CD4-positive, alpha-beta T cell treated with Interleukin-21 for 1 hour (primary cell): ENCODE measurements at regions not wholly inside any gene's neighbourhood (a gene's known extent, or its start where the extent isn't known, plus 50 kb on each side); places are given as distances from the start of the nearest gene placed in this dataset.
"Not testable (repeated sequence)": the region's sequence is repeated elsewhere in the genome, so short reads cannot be mapped to it uniquely, and the experiment has no call there.

ENCODE experiments used
- DNase-seq: peaks from one replicate; pipeline ENCODE4 v3.0.0-alpha.2; 2020

DNA sequence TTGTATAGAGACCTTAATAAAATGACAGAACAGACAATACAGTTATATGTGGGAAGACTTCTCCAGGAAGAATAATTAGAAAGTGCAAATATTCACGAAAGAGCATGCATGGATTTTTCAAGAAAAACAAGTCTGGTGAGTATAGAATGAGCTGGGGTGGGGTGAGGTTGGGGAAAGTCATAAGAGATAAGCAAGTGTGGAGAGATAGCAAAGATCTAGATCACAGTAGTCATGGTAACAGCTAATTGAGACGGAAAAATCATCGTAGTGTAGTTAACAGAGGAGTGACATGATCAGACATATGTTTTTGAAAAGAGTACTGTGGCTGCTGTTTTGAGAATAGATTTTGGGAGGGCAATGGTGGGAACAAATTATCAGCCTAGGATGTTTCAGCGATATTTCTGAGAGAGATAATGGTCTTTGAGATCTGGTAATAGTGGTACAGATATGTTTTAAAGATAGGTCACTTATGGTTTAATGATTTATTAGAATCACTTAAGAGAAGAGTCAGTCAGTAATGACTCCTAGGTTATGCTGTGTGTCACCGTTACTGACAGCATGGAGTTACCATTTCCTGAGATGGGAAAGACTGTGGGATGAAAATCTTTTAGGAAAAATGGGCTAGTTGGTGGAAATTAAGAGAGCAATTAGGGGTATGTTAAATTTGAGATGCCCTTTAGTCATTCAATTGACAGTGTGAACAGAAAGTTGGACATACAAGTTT, 248.5 kb upstream of the SLC8A1 start:
- no peak for DNase-seq

DNA sequence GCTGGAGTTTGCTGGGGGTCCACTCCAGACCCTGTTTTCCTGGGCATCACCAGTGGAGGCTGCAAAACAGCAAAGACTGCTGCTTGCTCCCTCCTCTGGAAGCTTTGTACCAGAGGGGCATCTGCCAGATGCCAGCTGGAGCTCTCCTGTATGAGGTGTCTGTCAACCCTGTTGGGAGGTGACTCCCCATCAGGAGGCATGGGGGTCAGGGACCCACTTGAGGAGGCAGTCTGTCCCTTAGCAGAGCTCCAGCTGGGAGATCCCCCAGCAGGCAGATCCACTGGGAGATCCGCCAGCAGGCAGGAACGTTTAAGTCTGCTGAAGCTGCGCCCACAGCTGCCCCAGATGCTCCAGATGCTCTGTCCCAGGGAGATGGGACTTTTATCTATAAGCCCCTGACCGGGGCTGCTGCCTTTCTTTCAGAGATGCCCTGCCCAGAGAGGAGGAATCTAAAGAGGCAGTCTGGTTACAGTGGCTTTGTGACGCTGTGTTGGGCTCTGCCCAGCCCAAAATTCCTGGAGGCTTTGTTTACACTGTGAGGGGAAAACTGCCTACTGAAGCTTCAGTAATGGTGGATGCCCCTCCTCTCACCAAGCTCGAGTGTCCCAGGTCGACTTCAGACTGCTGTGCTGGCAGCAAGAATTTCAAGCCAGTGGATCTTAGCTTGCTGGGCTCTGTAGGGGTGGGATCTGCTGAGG, 260.5 kb upstream of the SLC8A1 start:
- DNase-seq: not testable (repeated sequence)

DNA sequence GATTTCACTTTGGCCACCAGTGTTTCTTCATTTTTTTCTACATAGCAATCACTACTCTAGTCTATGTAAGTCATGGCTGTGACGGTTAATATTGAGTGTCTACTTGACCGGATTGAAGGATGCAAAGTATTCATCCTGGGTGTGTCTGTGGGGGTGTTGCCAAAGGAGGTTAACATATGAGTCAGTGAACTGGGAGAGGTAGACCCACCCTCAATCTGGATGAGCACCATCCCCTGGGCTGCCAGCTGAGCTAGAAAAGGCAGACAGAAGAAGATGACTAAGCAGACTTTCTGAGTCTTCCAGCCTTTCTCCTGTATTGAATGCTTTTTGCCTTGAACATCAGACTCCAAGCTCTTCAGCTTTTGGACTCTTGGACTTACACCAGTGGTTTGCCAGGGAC, 265.0 kb upstream of the SLC8A1 start:
- DNase-seq: no peak

DNA sequence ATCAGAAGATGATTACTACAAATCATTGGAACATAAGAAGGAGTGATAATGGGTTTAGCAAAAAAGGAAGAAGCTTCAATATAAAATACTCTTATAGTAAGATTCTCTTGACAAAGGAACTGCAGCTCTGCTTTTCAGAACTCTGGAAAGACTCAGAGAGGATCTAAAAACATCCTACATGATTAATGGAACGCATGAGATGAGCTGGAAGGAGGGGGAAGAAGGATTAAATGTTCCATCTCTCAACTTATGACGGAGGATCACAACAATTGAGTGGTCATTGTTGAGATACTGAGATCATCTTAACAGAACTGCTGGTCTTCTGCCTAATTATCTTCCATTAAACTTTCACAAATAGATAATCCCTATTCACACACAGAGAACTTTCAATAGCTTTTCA, 267.5 kb upstream of the SLC8A1 start:
- DNase-seq: no peak

DNA sequence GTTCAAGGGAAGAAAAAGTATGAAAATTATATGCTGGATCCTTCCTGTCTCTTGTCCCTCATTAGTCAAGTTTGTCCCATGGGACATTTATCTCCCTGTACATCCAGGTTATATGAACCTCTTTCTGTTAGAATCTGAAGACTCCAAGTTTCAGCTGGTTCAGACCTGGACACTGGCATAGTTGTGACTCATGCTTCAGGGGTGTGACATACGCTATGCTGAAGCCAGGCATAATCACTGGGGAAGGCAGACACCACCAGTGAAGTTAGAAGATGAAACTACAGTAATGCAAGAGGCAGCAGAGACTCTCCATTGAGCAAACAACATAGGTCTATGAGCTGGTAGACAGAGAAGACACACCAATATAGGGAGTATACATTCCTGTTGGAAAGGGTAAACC, 269.7 kb upstream of the SLC8A1 start:
- no peak for DNase-seq

DNA sequence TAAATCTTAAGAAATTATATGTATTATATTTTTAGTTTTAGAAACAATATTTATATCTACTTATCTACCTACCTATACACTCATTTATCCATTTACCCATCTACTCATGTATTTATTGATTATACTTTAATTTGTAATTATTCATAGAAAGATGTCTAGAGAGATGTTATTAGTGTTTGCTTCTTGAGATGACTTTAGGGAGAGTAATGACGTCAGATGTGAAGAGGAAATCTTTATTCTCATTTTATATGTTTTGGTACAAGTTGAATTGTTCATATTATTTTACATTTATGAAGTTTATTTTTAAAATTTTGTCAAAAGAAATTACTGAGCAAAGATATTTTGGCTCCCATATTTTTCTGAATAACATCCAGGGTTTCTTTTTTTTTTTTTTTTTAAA, 271.3 kb upstream of the SLC8A1 start:
- no peak for DNase-seq

DNA sequence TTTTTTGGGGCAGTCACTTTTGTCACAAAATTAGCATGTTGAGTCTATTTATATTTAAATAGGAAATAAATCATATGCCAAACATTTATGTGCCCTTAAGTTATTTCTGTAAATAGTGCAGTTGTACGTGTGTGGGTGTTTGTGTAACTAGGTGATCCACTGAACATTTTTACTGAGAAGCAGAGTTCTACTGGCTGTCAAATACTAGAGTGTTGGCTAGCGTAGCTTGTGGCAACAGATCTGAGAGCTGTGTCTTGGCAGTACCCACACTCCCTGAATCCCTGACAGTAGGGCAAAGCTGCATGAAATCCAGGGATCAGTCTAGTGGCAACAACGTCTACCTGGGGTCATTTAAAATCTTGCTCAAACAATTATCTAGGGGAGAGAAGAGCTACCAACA, 273.1 kb upstream of the SLC8A1 start:
- no peak for DNase-seq

DNA sequence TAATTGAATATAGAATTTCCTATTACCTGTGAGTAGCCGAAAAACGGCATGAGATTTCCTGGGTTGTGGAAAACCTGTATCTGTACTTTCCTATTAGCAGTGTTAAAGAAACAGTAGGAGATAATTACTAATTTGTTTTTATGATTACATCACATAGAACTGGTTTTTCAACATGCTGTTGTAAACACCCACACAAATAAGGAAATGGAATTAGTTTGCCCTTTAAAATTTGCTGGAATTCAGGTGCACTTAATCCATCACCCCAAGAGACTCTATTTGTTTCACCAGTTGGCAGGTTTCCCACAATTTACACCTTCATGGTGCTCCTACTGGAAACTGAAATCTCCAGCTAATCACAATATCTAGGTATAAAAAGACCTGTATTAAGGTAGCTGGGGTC, 274.1 kb upstream of the SLC8A1 start:
- DNase-seq: no peak

DNA sequence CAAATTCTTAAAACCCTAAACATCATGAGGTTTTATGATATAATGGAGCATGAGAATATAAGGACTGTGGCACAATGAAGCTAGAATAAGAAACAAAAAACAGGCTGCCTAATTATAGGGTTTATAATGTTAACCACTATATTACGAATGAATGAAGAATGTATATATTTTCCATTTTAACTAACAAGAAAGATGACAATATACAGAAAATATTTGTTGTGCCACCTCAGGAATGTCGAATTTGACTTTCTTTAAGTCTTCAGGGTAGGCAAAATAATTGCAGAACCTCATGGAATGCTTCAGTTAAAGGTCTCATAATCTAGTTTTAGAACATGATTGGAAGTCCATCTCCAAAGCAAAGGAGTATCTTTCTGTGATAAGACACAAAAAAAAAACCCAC, 282.9 kb upstream of the SLC8A1 start:
- DNase-seq: no peak

DNA sequence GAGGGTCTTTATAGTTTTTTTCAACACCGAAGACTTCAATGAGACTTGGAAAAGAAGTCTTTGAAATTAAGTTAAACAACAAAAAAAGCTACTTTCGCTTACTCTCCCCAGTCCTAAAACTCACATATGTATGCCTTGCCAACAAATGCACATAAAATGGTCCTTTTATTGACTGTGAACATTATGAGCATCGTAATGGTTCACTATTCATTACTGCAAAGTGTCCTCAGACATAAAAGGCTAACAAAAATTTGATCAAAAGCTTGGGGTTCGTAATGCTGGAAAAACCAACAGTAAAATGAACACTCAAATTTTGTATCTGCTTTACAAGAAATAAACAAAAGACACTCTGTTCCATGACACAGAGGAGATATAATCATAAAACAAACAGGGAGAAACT, 285.3 kb upstream of the SLC8A1 start:
- DNase-seq: no peak

DNA sequence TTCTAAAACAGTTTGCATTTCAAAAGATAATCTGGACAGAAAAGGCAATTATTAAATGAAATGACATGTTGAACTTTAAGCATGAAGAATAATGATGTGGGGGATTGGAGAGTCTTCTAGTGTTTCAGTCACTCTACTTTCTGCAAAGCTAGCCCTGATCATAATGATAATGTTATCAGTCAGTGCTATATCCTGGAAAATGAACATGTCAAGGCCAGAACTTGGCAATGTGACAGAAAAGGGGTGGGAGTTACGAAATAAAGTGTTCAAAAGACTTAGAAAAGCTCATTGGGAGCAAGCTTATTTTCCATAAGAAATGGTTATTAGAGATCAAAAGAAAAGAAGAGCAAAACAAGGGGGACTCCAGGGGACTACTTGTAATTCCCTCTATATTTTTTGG, 288.5 kb upstream of the SLC8A1 start:
- DNase-seq: no peak

DNA sequence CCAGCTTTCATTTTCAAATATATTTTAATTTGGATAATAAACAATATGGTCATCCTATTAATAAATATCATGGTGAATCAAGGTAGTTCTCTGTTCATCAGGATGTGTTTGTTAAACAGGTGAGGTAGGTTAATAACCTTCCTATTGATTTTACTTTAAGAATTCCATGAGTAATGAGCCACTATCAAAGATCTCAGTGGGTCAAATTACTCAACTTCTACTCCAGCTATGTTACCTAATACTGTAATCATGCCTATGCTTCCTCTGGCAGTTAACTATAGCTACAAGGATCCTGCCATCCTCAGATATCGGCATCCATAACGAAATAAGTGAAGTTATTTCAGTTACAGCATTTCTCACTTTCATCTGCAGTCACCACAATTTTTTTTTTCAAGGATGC, 289.6 kb upstream of the SLC8A1 start:
- no peak for DNase-seq

DNA sequence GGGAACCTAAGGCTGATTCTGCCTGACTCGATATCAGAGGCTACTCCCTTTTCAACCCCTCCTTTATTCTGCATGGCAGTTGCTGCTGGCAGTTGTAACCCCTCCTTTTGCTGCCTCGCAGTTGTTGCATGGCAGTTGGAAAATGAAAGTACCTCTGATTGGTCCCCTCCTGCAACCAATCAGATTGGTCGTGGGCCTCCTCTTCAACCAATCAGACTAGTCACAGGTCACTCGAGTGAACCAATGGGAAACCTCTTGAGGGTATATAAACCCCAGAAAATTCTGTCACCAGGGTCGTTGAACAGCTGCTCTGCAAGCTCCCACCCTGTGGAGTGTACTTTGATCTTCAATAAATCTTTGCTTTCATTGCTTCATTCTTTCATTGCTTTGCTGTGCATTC, 294.3 kb upstream of the SLC8A1 start:
- DNase-seq: peak; percentile 2

DNA sequence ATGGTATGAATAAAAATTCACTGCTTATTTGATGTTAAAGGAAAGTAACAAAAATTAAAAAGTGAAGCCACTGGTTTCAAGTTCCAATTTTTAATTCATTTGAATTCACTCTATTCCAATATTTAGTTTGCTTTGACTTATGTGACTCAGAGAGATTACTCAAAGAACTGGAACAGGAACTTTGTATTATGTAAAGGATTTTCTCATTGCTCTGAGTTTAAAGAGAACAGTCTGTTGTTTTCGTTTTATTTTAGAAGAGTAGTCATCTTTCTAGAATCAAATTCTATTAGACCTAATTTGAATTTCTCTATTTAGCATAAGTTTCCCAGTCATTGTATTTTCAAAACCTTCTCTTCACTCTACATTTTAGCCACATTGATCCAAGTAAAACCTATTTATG, 300.1 kb upstream of the SLC8A1 start:
- DNase-seq: no peak

DNA sequence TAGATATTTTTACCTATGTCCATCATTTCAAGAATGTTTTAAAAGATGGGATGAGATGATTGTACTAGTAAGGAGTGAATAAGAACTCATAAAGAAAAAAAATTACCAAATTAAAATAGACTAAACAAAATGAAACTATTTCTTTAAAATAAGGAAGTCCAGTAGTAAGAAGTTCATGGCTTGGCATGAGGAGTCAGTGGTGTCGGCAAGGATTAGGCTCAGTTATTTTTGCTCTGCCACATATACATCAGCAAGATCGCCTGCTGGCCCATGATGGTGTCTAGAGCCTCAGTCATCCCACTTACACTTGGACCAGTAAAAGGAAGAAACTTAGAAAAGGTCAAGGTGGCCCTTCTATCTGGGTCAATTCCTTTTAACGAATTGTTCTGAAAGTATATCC, 300.9 kb upstream of the SLC8A1 start:
- no peak for DNase-seq

DNA sequence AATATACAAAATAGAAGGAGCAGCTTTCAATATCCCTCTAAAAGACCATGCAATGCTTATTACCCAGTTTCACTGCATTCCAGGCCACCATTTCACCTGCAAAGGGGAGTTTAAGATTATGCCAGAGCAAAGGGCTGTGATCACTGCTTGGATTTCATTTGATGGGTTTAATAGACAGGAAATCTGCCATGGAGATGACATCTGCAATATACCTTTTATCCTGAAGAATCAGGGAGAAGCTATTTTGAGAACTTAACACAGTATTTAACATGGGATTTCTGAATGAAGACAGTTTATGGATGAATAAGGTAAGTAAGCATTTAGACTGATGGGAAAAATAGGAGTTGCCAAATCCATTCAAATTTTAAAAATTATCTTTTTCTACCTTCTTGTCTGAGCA, 303.0 kb upstream of the SLC8A1 start:
- DNase-seq: no peak

DNA sequence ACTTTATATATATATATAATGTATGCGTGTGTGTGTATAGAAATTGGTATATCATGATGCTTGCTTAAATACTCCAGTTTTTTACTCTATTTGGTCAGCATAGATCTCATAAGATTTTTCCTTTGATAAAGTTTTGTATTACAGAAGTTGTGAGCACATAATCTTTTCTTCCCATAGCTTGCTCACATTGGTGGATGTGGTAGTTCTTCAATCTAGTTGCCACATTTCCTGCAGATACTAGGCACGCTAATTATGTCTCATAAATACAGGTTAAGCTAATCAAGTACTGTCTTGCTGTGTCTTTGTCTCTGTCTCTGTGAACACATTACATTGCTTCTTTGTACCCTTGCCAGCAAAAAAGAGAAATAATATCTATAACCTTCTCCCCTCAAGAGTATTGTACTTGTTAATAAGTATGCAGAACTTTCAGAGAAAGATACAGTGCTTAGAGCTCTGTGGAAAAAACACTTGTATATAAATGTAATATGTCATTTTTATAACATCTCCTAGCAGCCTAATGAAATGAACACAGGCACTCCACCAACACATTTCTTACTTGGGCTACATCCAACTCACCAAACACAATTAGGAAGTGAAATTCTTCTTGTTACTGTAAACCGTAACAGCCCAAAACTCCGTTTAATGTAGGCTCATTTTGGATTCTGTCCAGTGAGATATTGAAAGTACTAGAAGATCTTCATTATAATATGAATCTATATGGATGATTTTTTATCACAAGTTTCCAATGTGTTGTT, 306.7 kb upstream of the SLC8A1 start:
- no peak for DNase-seq

DNA sequence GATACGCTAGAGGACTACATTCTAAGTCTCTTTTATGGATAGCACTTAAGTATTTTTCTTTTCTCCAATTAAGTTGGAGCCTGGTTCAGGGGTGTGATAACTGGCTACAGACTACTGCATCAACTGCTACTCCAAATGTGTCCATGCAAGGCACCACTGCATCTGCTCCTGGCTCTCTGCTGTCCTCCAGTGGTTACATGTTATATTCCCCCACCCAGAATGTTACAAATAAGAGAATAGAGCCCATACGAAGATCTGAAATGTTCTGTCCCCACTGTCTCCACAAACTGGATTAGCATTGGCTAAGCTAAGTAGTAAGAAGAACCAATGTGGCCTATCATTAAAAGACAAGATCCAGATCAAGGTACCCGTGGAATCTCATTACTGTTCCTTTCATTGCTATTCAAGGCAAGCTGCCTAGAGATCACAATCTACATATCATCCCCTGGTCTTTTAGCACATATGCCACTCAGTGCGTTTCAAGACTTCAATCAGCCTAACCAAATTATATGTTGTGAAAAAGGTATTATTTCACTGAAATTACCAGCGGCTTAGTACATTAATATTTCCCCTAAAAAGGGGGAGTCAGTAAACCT, 308.3 kb upstream of the SLC8A1 start:
- DNase-seq: no peak

DNA sequence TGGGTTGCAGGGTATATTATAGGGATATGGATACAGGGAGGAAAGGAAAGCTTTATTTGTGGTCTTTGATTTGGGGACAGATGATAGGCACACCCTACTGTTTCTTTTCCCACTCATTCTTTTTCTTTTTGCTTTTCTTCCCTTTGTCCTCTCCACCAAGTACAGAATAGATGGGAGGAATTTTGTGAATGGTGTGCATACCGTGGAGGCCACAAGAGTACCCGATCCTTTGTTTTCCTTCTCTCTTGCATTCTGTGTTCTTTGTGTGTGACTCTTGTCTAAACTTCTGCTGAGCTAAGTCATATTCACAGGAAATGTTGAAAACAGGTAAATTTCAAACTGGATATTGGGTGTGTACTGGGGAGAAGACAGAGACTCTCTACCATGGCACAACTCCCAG, 321.4 kb upstream of the SLC8A1 start:
- DNase-seq: no peak

DNA sequence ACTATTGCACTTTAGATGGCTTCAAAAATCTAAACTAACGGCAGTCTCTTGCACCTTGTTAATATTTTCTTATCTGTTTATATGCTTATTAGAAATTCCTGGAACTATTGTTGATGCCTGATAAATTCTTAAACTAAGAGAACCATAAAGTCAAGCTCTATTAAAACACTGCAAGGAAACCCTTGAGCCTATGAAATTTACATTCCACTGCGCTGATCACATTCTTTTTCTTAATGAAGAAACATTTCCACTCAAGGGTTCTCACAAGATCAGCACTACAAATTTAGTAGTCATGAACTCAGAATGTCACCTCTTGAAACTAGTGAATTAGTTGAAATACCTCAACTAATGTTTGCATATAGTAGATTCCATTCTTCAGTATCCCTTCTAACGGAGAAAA, 331.8 kb upstream of the SLC8A1 start:
- no peak for DNase-seq

DNA sequence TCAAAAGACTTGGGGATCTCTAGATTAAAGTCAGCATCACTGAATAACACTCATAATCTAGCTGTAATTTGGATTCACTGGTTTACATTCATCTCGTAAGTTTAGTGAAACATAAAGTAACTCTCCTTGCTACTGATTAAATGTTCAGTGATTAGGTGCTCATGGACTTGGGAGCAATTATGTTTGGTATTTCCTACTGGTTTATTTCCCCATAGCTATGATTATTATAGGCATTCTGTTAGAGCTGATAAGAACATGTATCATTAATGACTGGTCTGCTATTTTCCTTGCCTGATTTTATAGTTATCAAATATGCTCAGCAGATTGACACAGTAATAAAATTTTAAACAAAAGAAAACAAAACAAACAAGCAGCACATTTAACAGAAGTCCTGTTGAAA, 334.7 kb upstream of the SLC8A1 start:
- no peak for DNase-seq

DNA sequence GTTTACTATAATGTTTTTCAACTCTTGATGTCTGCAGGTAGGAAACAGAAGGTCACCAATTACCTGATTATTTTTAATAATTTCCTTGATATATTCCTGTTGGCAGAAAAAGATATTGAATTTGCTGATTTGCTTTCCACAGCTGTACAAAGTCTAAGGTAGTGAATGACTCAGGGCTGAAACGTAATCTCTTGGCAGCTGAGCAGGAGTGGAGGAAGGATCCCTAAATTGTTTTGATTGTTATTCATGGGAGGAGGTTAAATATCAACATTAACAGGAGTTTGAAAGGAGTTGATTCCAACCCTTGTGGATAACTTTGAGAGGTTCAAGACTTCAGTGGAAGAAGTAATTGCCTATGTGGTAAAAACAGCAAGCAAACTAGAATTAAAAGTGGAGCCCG, 345.2 kb upstream of the SLC8A1 start:
- no peak for DNase-seq

DNA sequence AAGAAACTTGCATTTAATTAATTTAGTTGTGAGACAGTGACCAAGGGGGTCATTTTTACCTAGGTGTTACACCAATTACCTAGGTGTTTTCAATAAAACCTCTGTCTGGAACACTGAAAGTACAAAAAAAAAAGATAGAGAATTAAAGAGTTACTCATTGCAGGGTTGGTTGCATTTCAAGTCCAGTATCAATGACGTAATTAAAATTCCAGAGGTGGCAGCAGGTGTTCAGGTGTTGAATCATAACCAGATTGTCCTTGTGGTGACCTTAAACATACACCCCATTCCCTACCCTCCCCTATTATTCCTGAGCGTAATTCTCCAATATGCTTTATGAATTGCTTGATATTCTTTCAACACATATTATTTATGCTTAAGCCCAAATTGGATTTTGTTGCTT, 352.0 kb upstream of the SLC8A1 start:
- no peak for DNase-seq

DNA sequence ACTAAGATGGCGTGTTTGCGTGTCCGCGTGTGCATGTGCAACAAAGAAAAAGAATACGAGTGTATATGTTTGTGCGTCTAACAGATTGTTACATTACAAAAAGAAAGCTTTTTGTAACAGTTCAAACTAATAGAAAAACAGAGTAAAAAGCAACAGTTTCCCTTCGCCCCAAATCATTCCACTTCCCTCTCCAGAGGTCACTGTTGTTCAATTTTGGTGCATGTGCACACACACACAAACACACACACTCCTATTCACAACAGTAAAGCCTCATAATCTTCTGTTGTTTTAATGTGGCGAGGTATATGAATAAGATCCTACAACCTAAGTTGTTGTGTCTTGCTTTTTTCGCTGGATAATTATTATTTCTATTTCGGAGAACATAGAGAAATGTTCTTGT, 357.3 kb upstream of the SLC8A1 start:
- DNase-seq: no peak
